ENCODE measurements at regions not wholly inside any gene's neighbourhood (a gene's known extent, or its start where the extent isn't known, plus 50 kb on each side); places are given as distances from the start of the nearest gene placed in this dataset.

DNA sequence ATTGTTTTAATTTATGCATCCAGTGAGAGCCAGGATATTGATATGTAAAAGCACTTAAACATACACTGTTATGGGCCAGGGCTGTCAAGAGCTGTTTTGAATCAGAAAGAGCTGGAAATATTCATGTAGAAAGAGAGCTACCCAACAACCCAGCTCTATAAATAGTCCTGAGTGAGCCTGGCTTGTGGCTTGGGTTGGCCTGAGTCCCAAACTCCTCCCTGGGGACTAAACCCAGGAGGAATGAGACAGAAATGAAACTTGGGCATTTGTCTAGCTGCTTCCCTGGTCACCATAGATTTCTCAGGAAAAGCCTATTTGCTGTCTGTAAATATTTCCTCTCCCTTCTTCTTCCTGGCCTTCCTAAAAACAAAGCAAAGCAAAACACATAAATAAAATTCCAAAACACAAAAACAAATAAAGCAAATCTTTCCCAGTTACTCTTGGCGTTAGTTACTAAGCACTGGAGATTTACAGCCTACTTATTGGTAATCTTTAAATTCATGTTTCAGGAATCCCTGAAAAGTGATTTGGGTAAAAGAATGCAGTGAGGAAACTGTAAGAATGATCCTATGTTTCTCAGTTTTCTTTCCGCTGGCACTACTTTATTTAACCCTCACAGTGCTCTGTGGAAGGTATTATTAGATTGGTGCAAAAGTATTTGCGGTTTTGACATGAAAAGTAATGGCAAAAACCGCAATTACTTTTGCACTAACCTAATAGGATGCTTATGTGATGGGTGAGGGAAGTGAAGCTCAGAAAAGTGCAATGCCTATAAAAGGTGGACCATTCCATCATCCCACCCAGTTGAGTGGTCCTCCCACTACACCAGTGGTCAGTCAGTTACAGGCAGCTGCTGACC, 111.8 kb downstream of the CARTPT start:
- TF ChIP-seq, protein P1, sequence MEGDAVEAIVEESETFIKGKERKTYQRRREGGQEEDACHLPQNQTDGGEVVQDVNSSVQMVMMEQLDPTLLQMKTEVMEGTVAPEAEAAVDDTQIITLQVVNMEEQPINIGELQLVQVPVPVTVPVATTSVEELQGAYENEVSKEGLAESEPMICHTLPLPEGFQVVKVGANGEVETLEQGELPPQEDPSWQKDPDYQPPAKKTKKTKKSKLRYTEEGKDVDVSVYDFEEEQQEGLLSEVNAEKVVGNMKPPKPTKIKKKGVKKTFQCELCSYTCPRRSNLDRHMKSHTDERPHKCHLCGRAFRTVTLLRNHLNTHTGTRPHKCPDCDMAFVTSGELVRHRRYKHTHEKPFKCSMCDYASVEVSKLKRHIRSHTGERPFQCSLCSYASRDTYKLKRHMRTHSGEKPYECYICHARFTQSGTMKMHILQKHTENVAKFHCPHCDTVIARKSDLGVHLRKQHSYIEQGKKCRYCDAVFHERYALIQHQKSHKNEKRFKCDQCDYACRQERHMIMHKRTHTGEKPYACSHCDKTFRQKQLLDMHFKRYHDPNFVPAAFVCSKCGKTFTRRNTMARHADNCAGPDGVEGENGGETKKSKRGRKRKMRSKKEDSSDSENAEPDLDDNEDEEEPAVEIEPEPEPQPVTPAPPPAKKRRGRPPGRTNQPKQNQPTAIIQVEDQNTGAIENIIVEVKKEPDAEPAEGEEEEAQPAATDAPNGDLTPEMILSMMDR (IDR thresholded peaks at IDR 0.05): no peak
- no peak for TF ChIP-seq POLR2A (IDR thresholded peaks at IDR 0.05)
